AG04450 (cell line): ENCODE measurements at regions not wholly inside any gene's neighbourhood (a gene's known extent, or its start where the extent isn't known, plus 50 kb on each side); places are given as distances from the start of the nearest gene placed in this dataset.

ENCODE experiments used
- CTCF ChIA-PET: fragments of 300-600, 350-600 bp; formaldehyde crosslinking; extraction: SDS; loops from one replicate; lab custom pipeline; 2022; ENCODE audit warnings: antibody characterized with exemption, inconsistent platforms; lab: Charles Lee
- POLR2A ChIA-PET: fragments of 350-600 bp; formaldehyde crosslinking; extraction: SDS; loops from one replicate; lab custom pipeline; 2021; ENCODE audit warnings: antibody characterized with exemption, inconsistent platforms; lab: Yijun Ruan, JAX
- DNase-seq: peaks from one replicate; pipeline ENCODE4 v3.0.0-alpha.2; 2011; ENCODE audit warnings: low read depth, low spot score
- H3K27ac ChIP-seq: one replicate; pipeline ENCODE4 v1.5.1; 2012; ENCODE audit warnings: low read depth, low read length, control low read depth
- H3K27me3 ChIP-seq: one replicate; pipeline ENCODE4 v1.6.0; 2012; ENCODE audit warnings: low read length; ENCODE audit not compliant: control insufficient read depth, insufficient read depth
- H3K4me3 ChIP-seq: 2 replicates; pipeline ENCODE4 v1.5.1; 2011; ENCODE audit warnings: mild to moderate bottlenecking, low read depth, low read length, control low read depth
- H3K9me3 ChIP-seq: 2 replicates; pipeline ENCODE4 v1.5.1; 2012; ENCODE audit warnings: low read length; ENCODE audit not compliant: control insufficient read depth, insufficient read depth
- CTCF ChIP-seq: IDR thresholded peaks from 2 replicates; pipeline ENCODE4 v1.5.1; 2011; ENCODE audit warnings: low read depth, low read length, control low read depth, inconsistent platforms

- no peak for TF ChIP-seq CTCF
- CTCF ChIA-PET, result no interaction called here
These were observed 188.6 kb upstream of the HABP2 start for GRCh38 chr10:113364227-113364626.

GRCh38 chr10:113368666-113369364, 184.0 kb upstream of the HABP2 start:
- H3K27ac ChIP-seq, result no peak overlapping the region
- ChIA-PET POLR2A (no interaction called here), CTCF (no interaction called here)
- H3K4me3 ChIP-seq, result no peak overlapping the region
- no peaks in the 10 kb centered on the region for H3K9me3 ChIP-seq
- DNase-seq, result no peak
- peaks cover 10% of the 10 kb centered on the region for H3K27me3 ChIP-seq
- no peak for TF ChIP-seq CTCF

More at GRCh38 chr10:113364227-113364626, 188.6 kb upstream of the HABP2 start:
- Histone ChIP-seq H3K9me3 (no peaks in the 10 kb centered on the region), H3K27me3 (peaks cover 16% of the 10 kb centered on the region), H3K4me3 (no peak overlapping the region), H3K27ac (no peak overlapping the region)
- DNase-seq, result no peak
- POLR2A ChIA-PET, result no interaction called here

- no peak for TF ChIP-seq CTCF
- ChIA-PET CTCF (no interaction called here), POLR2A (no interaction called here)
- H3K27me3 ChIP-seq, result peaks cover 10% of the 10 kb centered on the region
- no peak for DNase-seq
- H3K9me3 ChIP-seq, result no peaks in the 10 kb centered on the region
- H3K27ac ChIP-seq, result no peak overlapping the region
- H3K4me3 ChIP-seq, result no peak overlapping the region
These were observed 183.5 kb upstream of the HABP2 start for GRCh38 chr10:113369365-113369694.

GRCh38 chr10:113376428-113376827, 176.4 kb upstream of the HABP2 start:
- DNase-seq, result no peak
- H3K27me3 ChIP-seq, result peaks cover 2% of the 10 kb centered on the region
- H3K4me3 ChIP-seq, result no peak overlapping the region
- H3K9me3 ChIP-seq, result no peaks in the 10 kb centered on the region
- POLR2A ChIA-PET, result no interaction called here
- no peak overlapping the region for H3K27ac ChIP-seq
- no peak for TF ChIP-seq CTCF
- CTCF ChIA-PET, result interaction anchor here (0.5 to 2.1 kb wide), 3 partner anchors 9 to 905 kb away, joined by 3 to 11 read pairs (median 4); no protein-coding TSS in a partner anchor

GRCh38 chr10:113379091-113379490, 173.8 kb upstream of the HABP2 start:
- ChIA-PET POLR2A (no interaction called here), CTCF (no interaction called here)
- no peaks in the 10 kb centered on the region for H3K27me3 ChIP-seq

More at GRCh38 chr10:113379091-113379490, 173.8 kb upstream of the HABP2 start:
- H3K4me3 ChIP-seq, result no peak overlapping the region
- H3K27ac ChIP-seq, result no peak overlapping the region
- no peak for DNase-seq
- no peak for TF ChIP-seq CTCF
- no peaks in the 10 kb centered on the region for H3K9me3 ChIP-seq
